ENCODE measurements at regions not wholly inside any gene's neighbourhood (a gene's known extent, or its start where the extent isn't known, plus 50 kb on each side); places are given as distances from the start of the nearest gene placed in this dataset.

- no peaks in the 10 kb centered on the region for H3K27me3 ChIP-seq
- no peak overlapping the region for H3K4me3 ChIP-seq
- WGBS, 3 donors: 65 to 75% (median 72%) methylated on average over 4 of the region's 4 CpGs
- H3K36me3 ChIP-seq: no peaks in the 10 kb centered on the region
- H3K9me3 ChIP-seq: no peaks in the 10 kb centered on the region
- H3K4me1 ChIP-seq (ENCODE audit: insufficient read depth): no peaks in the 10 kb centered on the region
- TF ChIP-seq EP300 (IDR thresholded peaks at IDR 0.05): no peak
- no peak for TF ChIP-seq POLR2A (IDR thresholded peaks at IDR 0.05)
- intact Hi-C loops (cut with DNase I): no loop called here
- H3K27ac ChIP-seq: no peak overlapping the region
- DNase-seq: no peak
These were observed 206.5 kb downstream of the RWDD3 start for GRCh38 chr1:95440511-95440910.

DNA sequence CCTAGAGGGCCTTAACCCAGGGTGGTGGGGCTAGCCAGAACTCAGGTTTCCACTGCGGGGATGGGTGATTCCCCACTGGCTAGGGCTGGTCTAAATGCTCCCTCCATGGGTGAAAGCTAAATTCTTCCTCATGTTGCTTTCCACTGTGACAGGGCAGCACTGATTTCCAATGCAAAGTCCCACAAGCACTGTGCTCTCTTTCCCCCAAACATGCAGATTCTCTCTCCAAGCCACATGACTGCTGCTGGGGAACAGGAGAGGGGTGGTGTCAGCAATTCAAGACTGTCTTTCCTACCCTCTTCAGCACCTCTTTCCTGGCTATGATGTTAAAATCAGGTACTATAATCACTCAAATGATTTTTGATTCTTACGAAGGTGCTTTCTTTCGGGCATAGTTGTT is 215.5 kb downstream of the RWDD3 start:
- intact Hi-C loops (cut with DNase I): no loop called here
- no peaks in the 10 kb centered on the region for H3K27me3 ChIP-seq
- DNase-seq: no peak

GRCh38 chr1:95451054-95451453 is 217.0 kb downstream of the RWDD3 start:
- WGBS, 3 donors: 60 to 73% (median 73%) methylated on average over 3 of the region's 3 CpGs
- H3K27ac ChIP-seq: no peak overlapping the region
- H3K4me3 ChIP-seq: no peak overlapping the region
- intact Hi-C loops (cut with DNase I): no loop called here
- no peaks in the 10 kb centered on the region for H3K27me3 ChIP-seq
- no peaks in the 10 kb centered on the region for H3K36me3 ChIP-seq
- H3K9me3 ChIP-seq: no peaks in the 10 kb centered on the region
- DNase-seq: no peak
- no peak for TF ChIP-seq CTCF (IDR thresholded peaks at IDR 0.05)
- TF ChIP-seq POLR2A (IDR thresholded peaks at IDR 0.05): no peak
- no peak for TF ChIP-seq EP300 (IDR thresholded peaks at IDR 0.05)
- no peaks in the 10 kb centered on the region for H3K4me1 ChIP-seq (ENCODE audit: insufficient read depth)

More for the DNA sequence above, 215.5 kb downstream of the RWDD3 start:
- Histone ChIP-seq H3K36me3 (no peaks in the 10 kb centered on the region), H3K27ac (no peak overlapping the region), H3K4me1 (ENCODE audit: insufficient read depth) (no peaks in the 10 kb centered on the region), H3K9me3 (no peaks in the 10 kb centered on the region), H3K4me3 (no peak overlapping the region)
- 85 to 94% (median 91%) methylated on average over 3 of the region's 3 CpGs for WGBS, 3 donors
- no peak for TF ChIP-seq POLR2A (IDR thresholded peaks at IDR 0.05)
- no peak for TF ChIP-seq EP300 (IDR thresholded peaks at IDR 0.05)
- TF ChIP-seq CTCF (IDR thresholded peaks at IDR 0.05): no peak

- TF ChIP-seq CTCF (IDR thresholded peaks at IDR 0.05): no peak
- TF ChIP-seq POLR2A (IDR thresholded peaks at IDR 0.05): no peak
- no peak for TF ChIP-seq EP300 (IDR thresholded peaks at IDR 0.05)
- no peak for DNase-seq
- no peaks in the 10 kb centered on the region for H3K36me3 ChIP-seq
- no peaks in the 10 kb centered on the region for H3K4me1 ChIP-seq (ENCODE audit: insufficient read depth)
- H3K9me3 ChIP-seq: no peaks in the 10 kb centered on the region
- intact Hi-C loops (cut with DNase I): no loop called here
- no peaks in the 10 kb centered on the region for H3K27me3 ChIP-seq
- 61 to 77% (median 62%) methylated on average over 3 of the region's 3 CpGs for WGBS, 3 donors
- H3K4me3 ChIP-seq: no peak overlapping the region
- no peak overlapping the region for H3K27ac ChIP-seq
These were observed 217.9 kb downstream of the RWDD3 start for GRCh38 chr1:95451904-95452303.

GRCh38 chr1:95453053-95453452 is 219.0 kb downstream of the RWDD3 start:
- 89 to 96% (median 89%) methylated on average over 2 of the region's 2 CpGs for WGBS, 3 donors
- DNase-seq: no peak
- H3K36me3 ChIP-seq: no peaks in the 10 kb centered on the region
- no peak overlapping the region for H3K27ac ChIP-seq
- H3K4me3 ChIP-seq: no peak overlapping the region
- intact Hi-C loops (cut with DNase I): no loop called here
- no peaks in the 10 kb centered on the region for H3K27me3 ChIP-seq
- H3K4me1 ChIP-seq (ENCODE audit: insufficient read depth): no peaks in the 10 kb centered on the region
- TF ChIP-seq CTCF (IDR thresholded peaks at IDR 0.05): no peak
- TF ChIP-seq EP300 (IDR thresholded peaks at IDR 0.05): no peak
- no peak for TF ChIP-seq POLR2A (IDR thresholded peaks at IDR 0.05)
- H3K9me3 ChIP-seq: no peaks in the 10 kb centered on the region
